Endothelial cell of umbilical vein (primary cell): ENCODE measurements at regions not wholly inside any gene's neighbourhood (a gene's known extent, or its start where the extent isn't known, plus 50 kb on each side); places are given as distances from the start of the nearest gene placed in this dataset.

Source experiments
- BruUV-seq: library from RNA; stranded (reverse); fragments of 400-500 nt; replicated peaks from 2 replicates; lab custom pipeline; 2021; lab: Mats Ljungman, UMichigan
- CTCF ChIA-PET: fragments of 300-600, 350-600 bp; sonication (Branson Sonifier 250); formaldehyde crosslinking; loops from one replicate; lab custom pipeline; 2021; ENCODE audit warnings: antibody characterized with exemption, inconsistent platforms; lab: Charles Lee
- POLR2A ChIA-PET: fragments of 300-600, 350-600 bp; sonication (Branson Sonifier 250); formaldehyde crosslinking; loops from one replicate; lab custom pipeline; 2021; ENCODE audit warnings: antibody characterized with exemption, inconsistent platforms; lab: Charles Lee
- DNase-seq: peaks from one replicate; pipeline ENCODE4 v3.0.0-alpha.2; 2011; ENCODE audit warnings: low read depth, low spot score
- FAIRE-seq: peaks from 2 replicates; lab custom pipeline; 2011; peaks lifted over from hg19 to GRCh38; lab: Jason Lieb, UNC
- H2AFZ ChIP-seq: 2 replicates; pipeline ENCODE4 v1.6.0; 2012; ENCODE audit warnings: low read depth, low read length, control low read depth, inconsistent platforms
- H3K27ac ChIP-seq: 2 replicates; pipeline ENCODE4 v1.5.1; 2011; ENCODE audit warnings: low read depth, mild to moderate bottlenecking, control low read depth, low read length, moderate library complexity; ENCODE audit not compliant: insufficient read depth
- H3K27me3 ChIP-seq, 2 experiments: 2 replicates each; pipeline versions ENCODE4 v1.6.0 to v1.6.1; 2011; ENCODE audit warnings: low read length in 2 of 2, mixed read lengths in 1 of 2; ENCODE audit not compliant: control insufficient read depth in 2 of 2, insufficient read depth in 2 of 2
- H3K36me3 ChIP-seq, 2 experiments: 2 replicates in 1 of 2; 3 replicates in 1 of 2; pipeline ENCODE4 v1.5.1; 2011; ENCODE audit warnings: low read length in 2 of 2, mild to moderate bottlenecking in 1 of 2, moderate library complexity in 1 of 2; ENCODE audit not compliant: control insufficient read depth in 2 of 2, insufficient read depth in 2 of 2; ENCODE audit errors: extremely low read depth in 1 of 2
- H3K4me1 ChIP-seq: 3 replicates; pipeline ENCODE4 v1.5.1; 2011; ENCODE audit warnings: mild to moderate bottlenecking, low read length; ENCODE audit not compliant: control insufficient read depth, insufficient read depth; ENCODE audit errors: extremely low read depth
- H3K4me2 ChIP-seq: 2 replicates; pipeline ENCODE4 v1.6.1; 2011; ENCODE audit warnings: low read length, control low read depth, mixed read lengths; ENCODE audit not compliant: insufficient read depth
- H3K4me3 ChIP-seq, 3 experiments: fragments of 200-600 bp in 1 of 3; sonication (generic), shearing (Covaris generic) in 1 of 3; replicated peaks in 1 of 3; 2 replicates each; pipeline ENCODE4 v1.5.1; 2011 to 2016; ENCODE audit warnings: control low read depth in 3 of 3, low read length in 3 of 3, mild to moderate bottlenecking in 2 of 3, inconsistent platforms in 1 of 3, low read depth in 1 of 3, moderate library complexity in 1 of 3; ENCODE audit not compliant: insufficient read depth in 1 of 3
- H3K79me2 ChIP-seq: 2 replicates; pipeline ENCODE4 v1.6.0; 2012; ENCODE audit warnings: low read length, inconsistent platforms; ENCODE audit not compliant: control insufficient read depth, insufficient read depth
- H3K9ac ChIP-seq: replicated peaks from 2 replicates; pipeline ENCODE3; 2011; ENCODE audit warnings: low read length, control low read depth; ENCODE audit not compliant: insufficient read depth; ENCODE audit errors: extremely low read depth
- H3K9me1 ChIP-seq: replicated peaks from 3 replicates; pipeline ENCODE4 v1.6.0; 2011; ENCODE audit warnings: mild to moderate bottlenecking, low read length; ENCODE audit not compliant: control insufficient read depth, insufficient read depth; ENCODE audit errors: extremely low read depth
- H3K9me3 ChIP-seq: replicated peaks from 2 replicates; pipeline ENCODE4 v1.5.1; 2012; ENCODE audit warnings: low read length, inconsistent platforms; ENCODE audit not compliant: control insufficient read depth, insufficient read depth
- H4K20me1 ChIP-seq: replicated peaks from 2 replicates; pipeline ENCODE3; 2011; ENCODE audit warnings: mild to moderate bottlenecking, low read length; ENCODE audit not compliant: control insufficient read depth, insufficient read depth; ENCODE audit errors: extremely low read depth
- EZH2 ChIP-seq: IDR thresholded peaks from 2 replicates; pipeline ENCODE4 v1.6.1; 2012; ENCODE audit warnings: borderline replicate concordance, low read depth, mild to moderate bottlenecking, moderate library complexity, low read length, inconsistent platforms; ENCODE audit not compliant: severe bottlenecking
- FOS ChIP-seq: IDR thresholded peaks from 2 replicates; pipeline ENCODE4 v1.6.1; 2011; ENCODE audit warnings: mild to moderate bottlenecking, low read length, moderate library complexity, borderline replicate concordance; ENCODE audit not compliant: insufficient read depth
- GATA2 ChIP-seq: IDR thresholded peaks from 2 replicates; pipeline ENCODE4 v1.7.0; 2011; ENCODE audit warnings: low read depth, mild to moderate bottlenecking, moderate library complexity, mixed read lengths, low read length; ENCODE audit not compliant: insufficient read length, insufficient read depth
- JUN ChIP-seq: IDR thresholded peaks from 2 replicates; pipeline ENCODE4 v1.6.1; 2011; ENCODE audit warnings: borderline replicate concordance, low read depth; ENCODE audit not compliant: insufficient read length, insufficient read depth
- MYC ChIP-seq: IDR thresholded peaks from one replicate; pipeline ENCODE4 v1.6.1; 2011; ENCODE audit warnings: mild to moderate bottlenecking, low read depth, low read length
- POLR2A ChIP-seq: IDR thresholded peaks from 2 replicates; pipeline ENCODE4 v1.6.1; 2012; ENCODE audit warnings: low read depth, mild to moderate bottlenecking, control low read depth, low read length
- POLR2AphosphoS5 ChIP-seq: IDR thresholded peaks from 2 replicates; pipeline ENCODE4 v1.6.1; 2012; ENCODE audit warnings: low read depth, mild to moderate bottlenecking, control low read depth, low read length, moderate library complexity; ENCODE audit not compliant: insufficient read depth
- dilution Hi-C: fragments of 300-500 bp; cut with MboI; formaldehyde crosslinking; loops from one replicate; pipeline ENCODE4 v1.15.0; 2019; ENCODE audit warnings: low sequenced_read_pairs; ENCODE audit not compliant: extremely low pct_ligation_motif_present
- intact Hi-C: fragments of 100-400 bp; cut with micrococcal nuclease; formaldehyde crosslinking; loops from one replicate; pipeline ENCODE4 v1.10.0; 2022
- TF ChIP-seq, protein P1 (sequence below), 2 donors: IDR thresholded peaks; 1 replicate in 1 of 2; 2 replicates in 1 of 2; pipeline ENCODE4 v1.5.1; 2011; ENCODE audit warnings: low read length in 2 of 2, mild to moderate bottlenecking in 2 of 2, moderate library complexity in 2 of 2, control low read depth in 1 of 2, inconsistent platforms in 1 of 2, low read depth in 1 of 2; ENCODE audit not compliant: insufficient read depth in 1 of 2; ENCODE audit errors: extremely low read depth in 1 of 2
- TF ChIP-seq, protein P2 (sequence below): IDR thresholded peaks from 2 replicates; pipeline ENCODE4 v1.6.1; 2011; ENCODE audit not compliant: insufficient read depth, insufficient read length

GRCh38 chr2:78498125-78498524, 527.4 kb upstream of the REG3G start:
- intact Hi-C loops: no loop called here
- no TSS peak for BruUV-seq
- CTCF ChIA-PET: no interaction called here
- Histone ChIP-seq H3K4me2 (no peak overlapping the region), H3K9ac (no peak overlapping the region), H3K27ac (no peak overlapping the region), H3K79me2 (no peaks in the 10 kb centered on the region), H4K20me1 (no peaks in the 10 kb centered on the region), H3K36me3 (no peaks in the 10 kb centered on the region), H3K27me3 (no peaks in the 10 kb centered on the region), H2AFZ (no peak overlapping the region), H3K4me1 (no peaks in the 10 kb centered on the region), H3K4me3 (no peak overlapping the region), H3K9me1 (no peaks in the 10 kb centered on the region), H3K9me3 (no peaks in the 10 kb centered on the region)
- dilution Hi-C loops: no loop called here
- POLR2A ChIA-PET: no interaction called here
- no peak for TF ChIP-seq POLR2AphosphoS5
- TF ChIP-seq JUN: no peak
- TF ChIP-seq, protein P1, sequence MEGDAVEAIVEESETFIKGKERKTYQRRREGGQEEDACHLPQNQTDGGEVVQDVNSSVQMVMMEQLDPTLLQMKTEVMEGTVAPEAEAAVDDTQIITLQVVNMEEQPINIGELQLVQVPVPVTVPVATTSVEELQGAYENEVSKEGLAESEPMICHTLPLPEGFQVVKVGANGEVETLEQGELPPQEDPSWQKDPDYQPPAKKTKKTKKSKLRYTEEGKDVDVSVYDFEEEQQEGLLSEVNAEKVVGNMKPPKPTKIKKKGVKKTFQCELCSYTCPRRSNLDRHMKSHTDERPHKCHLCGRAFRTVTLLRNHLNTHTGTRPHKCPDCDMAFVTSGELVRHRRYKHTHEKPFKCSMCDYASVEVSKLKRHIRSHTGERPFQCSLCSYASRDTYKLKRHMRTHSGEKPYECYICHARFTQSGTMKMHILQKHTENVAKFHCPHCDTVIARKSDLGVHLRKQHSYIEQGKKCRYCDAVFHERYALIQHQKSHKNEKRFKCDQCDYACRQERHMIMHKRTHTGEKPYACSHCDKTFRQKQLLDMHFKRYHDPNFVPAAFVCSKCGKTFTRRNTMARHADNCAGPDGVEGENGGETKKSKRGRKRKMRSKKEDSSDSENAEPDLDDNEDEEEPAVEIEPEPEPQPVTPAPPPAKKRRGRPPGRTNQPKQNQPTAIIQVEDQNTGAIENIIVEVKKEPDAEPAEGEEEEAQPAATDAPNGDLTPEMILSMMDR (IDR thresholded peaks at IDR 0.05; ENCODE audit: extremely low read depth in 1 of 2, insufficient read depth in 1 of 2, low read depth in 1 of 2, low read length in 2 of 2): no peak
- no peak for TF ChIP-seq POLR2A
- TF ChIP-seq, protein P2, sequence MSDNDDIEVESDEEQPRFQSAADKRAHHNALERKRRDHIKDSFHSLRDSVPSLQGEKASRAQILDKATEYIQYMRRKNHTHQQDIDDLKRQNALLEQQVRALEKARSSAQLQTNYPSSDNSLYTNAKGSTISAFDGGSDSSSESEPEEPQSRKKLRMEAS: no peak
- no peak for TF ChIP-seq GATA2
- no peak for TF ChIP-seq EZH2
- no peak for TF ChIP-seq MYC
- no peak for TF ChIP-seq FOS
- no peak for FAIRE-seq
- DNase-seq: no peak
